GM18909 (cell line): ENCODE measurements at regions not wholly inside any gene's neighbourhood (a gene's known extent, or its start where the extent isn't known, plus 50 kb on each side); places are given as distances from the start of the nearest gene placed in this dataset.

ENCODE experiments used
- ATAC-seq: cut with Tn5 transposase; IDR thresholded peaks from one replicate; pipeline ENCODE4 v1.9.1; 2021; ENCODE audit warnings: mild to moderate bottlenecking; ENCODE audit not compliant: unreplicated experiment, poor library complexity

DNA sequence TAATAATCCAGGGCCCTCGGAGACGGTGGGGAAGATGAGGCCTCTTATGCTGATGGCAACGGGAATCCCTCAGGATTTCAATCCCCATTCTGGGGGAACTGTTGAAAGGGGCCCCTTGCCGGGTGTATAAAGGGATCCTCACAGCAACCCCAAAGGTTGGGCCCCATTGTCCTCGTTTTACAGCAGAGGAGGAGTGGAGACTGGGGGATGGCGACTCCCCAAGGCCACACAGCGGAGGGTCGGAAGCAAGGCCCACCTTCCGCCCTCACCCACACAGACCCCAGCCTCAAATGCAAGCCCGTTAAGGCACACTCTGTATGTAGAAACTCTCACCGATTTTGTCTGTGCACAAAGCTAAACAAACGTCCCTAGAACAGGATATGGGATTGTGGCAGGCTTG, 327.9 kb upstream of the DIO3 start:
- ATAC-seq: no peak

- ATAC-seq: no peak
Measured at GRCh38 chr14:101233808-101234207, 327.5 kb upstream of the DIO3 start.

- no peak for ATAC-seq
Measured at GRCh38 chr14:101234244-101234937, 326.9 kb upstream of the DIO3 start.

DNA sequence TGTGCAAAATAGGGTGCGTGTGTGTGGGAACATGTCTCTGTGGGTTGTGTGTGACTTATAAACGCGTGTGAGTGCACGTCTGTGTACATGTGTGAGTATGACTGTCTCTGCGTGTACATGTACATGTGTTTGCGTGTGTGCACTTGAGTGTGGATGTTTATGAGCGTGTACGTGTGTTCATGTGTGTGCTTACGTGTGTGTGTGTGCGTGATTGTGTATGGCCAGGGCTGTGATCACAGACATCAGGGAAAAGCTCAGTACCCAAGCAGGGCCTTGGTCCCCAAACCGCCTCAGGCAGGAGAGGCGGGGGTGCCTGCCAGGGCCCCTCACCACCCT, 326.3 kb upstream of the DIO3 start:
- ATAC-seq: no peak

DNA sequence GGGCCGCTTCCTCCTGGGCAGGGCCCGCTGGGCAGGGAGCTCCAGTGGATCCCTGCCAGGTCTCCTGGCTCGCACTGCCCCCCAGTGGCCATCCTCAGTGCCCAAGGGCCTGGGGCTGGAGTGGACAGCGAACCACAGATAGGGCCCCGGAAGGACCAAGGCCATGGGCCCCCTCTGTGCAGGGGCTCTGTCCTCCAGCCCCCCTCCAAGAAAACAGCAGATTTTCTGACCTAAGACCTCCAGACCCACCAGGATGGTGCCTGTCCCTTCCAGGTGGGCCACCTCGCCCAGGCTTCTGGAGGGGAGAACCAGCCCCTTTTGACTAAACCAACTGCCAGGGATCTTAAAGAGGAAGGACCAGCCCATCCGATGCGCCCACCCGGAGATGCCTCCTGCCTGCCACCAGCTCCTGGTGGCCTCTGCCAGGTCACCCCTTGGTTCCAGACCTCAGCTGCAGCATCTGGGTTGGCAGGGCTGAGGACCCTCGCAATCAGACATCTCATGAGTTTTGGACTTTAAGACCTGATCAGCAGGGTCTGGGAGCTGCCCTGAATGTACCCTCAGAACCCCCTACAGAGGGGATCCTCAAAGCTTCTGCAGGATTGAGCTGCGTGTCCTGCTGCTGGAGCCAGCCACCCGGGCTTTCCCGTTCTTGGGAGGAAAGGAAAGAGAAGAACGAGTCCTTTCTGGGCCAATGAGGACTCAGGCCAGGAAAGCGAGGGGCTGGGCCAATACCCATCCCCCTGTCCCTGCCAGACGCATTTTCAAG, 325.8 kb upstream of the DIO3 start:
- no peak for ATAC-seq

GRCh38 chr14:101236496-101237251, 324.6 kb upstream of the DIO3 start:
- no peak for ATAC-seq

GRCh38 chr14:101237252-101237616, 324.1 kb upstream of the DIO3 start:
- no peak for ATAC-seq

- no peak for ATAC-seq
Measured at GRCh38 chr14:101239065-101239464, 322.2 kb upstream of the DIO3 start.

GRCh38 chr14:101241147-101241546, 320.1 kb upstream of the DIO3 start:
- ATAC-seq: no peak

DNA sequence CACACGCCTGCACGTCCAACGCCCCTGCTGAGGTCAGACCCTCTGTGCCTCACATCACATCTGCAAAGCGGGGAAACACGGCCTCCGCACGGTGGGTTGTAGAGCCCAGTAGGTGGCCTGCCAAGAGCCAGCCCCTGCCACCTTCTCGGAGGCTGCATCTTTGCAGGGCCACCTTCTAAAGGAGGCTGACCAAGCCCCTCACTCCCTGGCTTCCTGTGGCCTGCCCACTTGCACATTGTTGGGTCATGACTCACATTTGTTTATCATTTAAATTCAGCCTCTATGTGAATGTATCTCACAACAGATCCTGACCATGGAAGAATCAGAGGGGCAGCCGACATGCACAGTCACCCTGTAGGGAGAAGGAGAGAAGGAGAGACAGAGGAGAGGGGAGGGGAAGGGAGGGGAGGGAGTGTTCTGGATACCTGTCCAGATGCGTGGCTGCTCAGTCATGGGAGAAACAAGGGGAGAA, 319.5 kb upstream of the DIO3 start:
- no peak for ATAC-seq

GRCh38 chr14:101242442-101243385, 318.6 kb upstream of the DIO3 start:
- ATAC-seq: no peak

DNA sequence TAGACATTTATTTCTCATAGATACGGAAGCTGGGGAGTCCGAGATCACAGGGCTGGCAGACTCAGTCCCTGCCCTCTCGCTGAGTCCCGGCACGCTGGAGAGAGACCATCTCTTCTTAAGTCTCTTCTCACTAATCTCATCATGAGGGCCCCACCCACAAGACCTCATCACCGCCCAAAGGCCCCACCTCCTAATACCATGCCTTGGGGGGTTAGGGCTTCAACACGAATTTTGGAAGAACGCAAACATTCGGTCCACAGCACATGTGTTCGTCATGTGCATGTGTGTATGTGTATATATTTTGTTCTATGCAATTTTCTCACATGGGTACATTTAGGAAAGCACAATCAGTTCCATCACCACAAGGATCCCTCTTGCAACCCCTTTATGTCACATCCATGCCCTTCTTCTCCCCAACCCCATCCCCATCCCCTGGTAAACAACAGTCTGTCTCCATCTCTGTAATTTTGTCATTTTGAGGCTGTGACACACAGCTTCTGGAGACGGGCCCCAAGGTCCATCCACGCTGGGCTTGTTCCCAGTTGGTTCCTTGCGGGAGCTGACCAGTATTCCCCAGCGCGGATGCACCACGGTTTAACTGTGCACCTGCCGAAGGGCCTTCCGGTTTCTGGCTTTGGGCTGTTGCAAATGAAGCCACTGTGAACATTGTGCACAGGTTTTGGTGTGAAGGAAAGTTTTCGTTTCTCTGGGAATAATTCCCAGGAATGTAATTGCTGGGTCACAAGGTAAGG, 317.5 kb upstream of the DIO3 start:
- no peak for ATAC-seq

DNA sequence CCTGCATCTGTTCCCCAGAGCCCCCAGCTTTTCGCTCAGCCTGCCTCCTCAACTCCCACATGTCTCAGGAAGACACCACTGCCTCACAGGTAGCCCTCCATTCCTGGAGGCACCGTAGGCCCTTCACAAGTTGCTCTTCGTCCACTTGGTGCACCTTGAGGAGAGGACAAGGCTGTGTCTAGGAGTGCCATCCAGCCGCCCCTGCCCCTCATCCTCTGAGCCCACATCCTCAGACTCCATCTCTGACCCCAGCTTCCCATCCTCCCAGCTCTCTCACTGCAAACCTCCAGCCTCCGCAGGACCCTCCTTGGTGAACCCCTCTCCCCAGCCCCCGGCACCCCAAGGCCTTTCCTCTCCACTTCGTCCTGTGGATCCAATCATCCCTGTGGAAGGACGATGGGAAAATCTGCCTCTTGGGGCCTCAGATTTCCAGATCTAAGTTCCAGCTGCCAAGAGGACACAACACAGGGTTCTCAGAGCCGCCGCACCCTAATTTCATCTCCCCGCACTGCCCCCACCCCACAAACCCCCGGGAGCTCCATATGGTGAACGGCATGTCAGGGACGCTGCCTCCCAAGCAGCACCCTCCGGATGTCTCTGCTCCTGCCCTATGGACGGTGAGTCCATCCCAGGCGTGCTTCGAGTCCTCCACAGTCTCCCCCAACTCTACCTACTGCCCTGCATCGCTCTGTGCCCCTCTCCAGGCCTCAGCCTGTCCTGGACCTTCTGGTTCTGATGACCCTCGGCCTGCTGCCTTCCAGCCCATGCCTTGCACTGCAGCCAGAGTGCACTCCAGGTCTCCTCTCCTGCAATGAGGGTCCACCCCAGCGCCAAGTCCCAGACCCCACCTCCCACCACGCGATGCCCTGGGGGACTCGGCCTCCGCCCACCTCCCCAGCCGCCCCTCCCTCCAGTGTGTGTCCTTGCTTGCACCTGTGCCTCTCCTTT, 314.1 kb upstream of the DIO3 start:
- no peak for ATAC-seq

- no peak for ATAC-seq
Measured at GRCh38 chr14:101247842-101248725, 313.2 kb upstream of the DIO3 start.

DNA sequence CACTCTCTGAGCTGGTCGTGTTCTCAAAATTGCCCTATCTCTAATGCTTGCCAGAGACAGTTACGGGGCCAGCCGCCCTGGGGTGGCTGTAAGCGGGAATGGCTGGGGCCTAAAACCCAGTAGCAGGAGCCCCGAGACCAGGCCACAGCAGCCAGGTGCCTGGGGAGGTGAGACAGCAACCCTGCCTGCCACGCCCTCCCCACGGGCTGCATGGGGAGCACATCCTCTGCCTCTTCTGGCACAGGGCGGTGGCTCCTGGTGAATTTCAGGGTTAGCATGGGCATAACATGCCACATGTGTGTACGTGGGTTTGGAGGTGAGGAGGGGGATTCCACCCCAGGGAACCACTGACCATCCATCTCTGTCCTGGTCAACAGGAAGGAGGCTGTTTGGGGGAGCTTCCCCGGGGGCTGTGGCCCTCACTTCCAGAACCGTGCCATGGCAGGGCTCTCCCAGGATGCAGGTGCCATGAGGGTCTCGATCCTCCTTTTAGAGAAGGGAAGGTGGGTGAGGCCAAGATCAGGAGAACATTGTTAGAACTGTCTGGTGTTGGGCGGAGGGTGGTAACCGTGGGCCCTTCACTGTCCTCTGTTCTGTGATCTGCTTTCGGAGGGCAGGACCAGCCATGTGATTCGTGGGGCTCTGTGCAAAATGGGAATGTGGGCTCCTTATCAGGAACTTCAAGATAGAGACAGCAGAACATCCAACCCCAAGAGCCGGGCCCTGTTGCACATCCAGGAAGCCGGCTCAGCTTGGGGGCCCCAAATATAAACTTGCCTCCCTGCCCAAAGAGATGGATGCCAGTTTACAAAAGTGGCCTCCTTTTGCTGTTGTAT, 312.2 kb upstream of the DIO3 start:
- no peak for ATAC-seq

DNA sequence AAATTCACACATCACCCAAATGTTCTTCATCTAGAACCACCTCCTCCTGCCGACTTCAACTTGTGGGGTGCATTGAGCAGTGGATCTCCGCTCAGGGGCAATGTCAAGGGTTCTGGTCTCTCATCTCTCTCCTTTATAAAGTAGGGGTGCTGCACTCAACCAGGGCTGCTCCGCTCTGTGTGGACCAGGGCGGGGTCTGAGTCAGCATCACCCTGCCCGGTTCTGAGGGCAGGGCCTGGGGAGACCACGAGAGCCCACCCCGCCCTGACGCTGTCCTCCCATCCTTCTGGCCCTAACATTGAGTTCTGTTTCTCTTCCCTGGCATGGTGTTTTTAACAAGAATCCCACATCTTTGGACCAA, 311.6 kb upstream of the DIO3 start:
- no peak for ATAC-seq
